A549 (cell line): ENCODE measurements at regions not wholly inside any gene's neighbourhood (a gene's known extent, or its start where the extent isn't known, plus 50 kb on each side); places are given as distances from the start of the nearest gene placed in this dataset.

Experiments
- ATAC-seq, 2 experiments: fragments of 200-7000 bp in 1 of 2; fragments of >200 bp in 1 of 2; cut with Nextera tagmentation in 1 of 2; cut with Tn5 transposase in 1 of 2; 3 replicates each; pipeline versions ENCODE4 v1.8.0 to v1.9.1; 2018 to 2020; ENCODE audit warnings: mild to moderate bottlenecking in 1 of 2, moderate library complexity in 1 of 2
- CTCF ChIA-PET: fragments of 300-600 bp; sonication (Branson Sonifier 250); formaldehyde crosslinking; extraction: SDS; loops from one replicate; lab custom pipeline; 2021; ENCODE audit warnings: antibody characterized with exemption, inconsistent platforms; lab: Yijun Ruan, JAX
- POLR2A ChIA-PET: fragments of 350-600 bp; formaldehyde crosslinking; extraction: SDS; loops from one replicate; lab custom pipeline; 2021; ENCODE audit warnings: antibody characterized with exemption, inconsistent platforms; lab: Yijun Ruan, JAX
- DNase-seq, 2 experiments: peaks; one replicate each; pipeline versions ENCODE4 v3.0.0 to v3.0.0-alpha.2; 2011 to 2016; ENCODE audit warnings: low read depth in 1 of 2, low spot score in 1 of 2
- FAIRE-seq: peaks from 2 replicates; lab custom pipeline; 2011; peaks lifted over from hg19 to GRCh38; lab: Jason Lieb, UNC
- H3K27ac ChIP-seq, 2 experiments: fragments of >200 bp; sonication (Bioruptor Twin); formaldehyde crosslinking; 3 replicates each; pipeline ENCODE4 v1.5.1; 2016 to 2017
- H3K4me1 ChIP-seq: fragments of >200 bp; sonication (Bioruptor Twin); formaldehyde crosslinking; 3 replicates; pipeline ENCODE4 v1.6.1; 2016
- H3K4me2 ChIP-seq: fragments of >200 bp; sonication (Bioruptor Twin); formaldehyde crosslinking; 3 replicates; pipeline ENCODE4 v1.6.1; 2016
- H3K4me3 ChIP-seq: fragments of >200 bp; sonication (Bioruptor Twin); formaldehyde crosslinking; 3 replicates; pipeline ENCODE4 v1.5.1; 2016
- H3K9me3 ChIP-seq: fragments of >200 bp; sonication (Bioruptor Twin); formaldehyde crosslinking; 3 replicates; pipeline ENCODE4 v1.6.1; 2016
- CHD2 ChIP-seq: fragments of 150-350 bp; IDR thresholded peaks from 2 replicates; pipeline ENCODE4 v1.6.1; 2014; ENCODE audit warnings: low read length; ENCODE audit not compliant: partially characterized antibody
- CHD4 ChIP-seq: fragments of 200-600 bp; sonication (generic); IDR thresholded peaks from 2 replicates; pipeline ENCODE4 v1.6.1; 2016; ENCODE audit warnings: antibody characterized with exemption, mild to moderate bottlenecking, borderline replicate concordance
- EHF ChIP-seq: fragments of 250-450 bp; sonication (Bioruptor Pico); IDR thresholded peaks from 2 replicates; pipeline ENCODE4 v1.5.0; 2020; ENCODE audit warnings: mild to moderate bottlenecking
- FOXS1 ChIP-seq: fragments of 250-450 bp; sonication (Bioruptor Pico); IDR thresholded peaks from 2 replicates; pipeline ENCODE4 v1.5.0; 2020; ENCODE audit warnings: mild to moderate bottlenecking, moderate library complexity
- GATA3 ChIP-seq: IDR thresholded peaks from 2 replicates; pipeline ENCODE4 v1.6.1; 2012; ENCODE audit warnings: borderline replicate concordance
- HMGXB4 ChIP-seq: fragments of 250-450 bp; sonication (Bioruptor Pico); IDR thresholded peaks from 2 replicates; pipeline ENCODE4 v1.5.0; 2021; ENCODE audit warnings: mild to moderate bottlenecking, moderate library complexity, borderline replicate concordance
- HOXB13 ChIP-seq: fragments of 250-450 bp; sonication (Bioruptor Pico); IDR thresholded peaks from 2 replicates; pipeline ENCODE4 v1.5.0; 2020; ENCODE audit warnings: low read depth, mild to moderate bottlenecking, moderate library complexity
- JUN ChIP-seq, 2 experiments: fragments of >200 bp; sonication (Bioruptor Twin); formaldehyde crosslinking; IDR thresholded peaks; 2 replicates in 1 of 2; 3 replicates in 1 of 2; pipeline ENCODE4 v1.6.1; 2016 to 2017
- KDM1A ChIP-seq: fragments of 200-600 bp; sonication (generic); IDR thresholded peaks from 2 replicates; pipeline ENCODE4 v1.6.1; 2016; ENCODE audit warnings: low read depth, mild to moderate bottlenecking
- KDM5A ChIP-seq: fragments of 200-600 bp; sonication (generic); IDR thresholded peaks from 2 replicates; pipeline ENCODE4 v1.6.1; 2016; ENCODE audit warnings: antibody characterized with exemption, mild to moderate bottlenecking
- MAFK ChIP-seq: fragments of 450-650 bp; IDR thresholded peaks from 2 replicates; pipeline ENCODE4 v1.6.1; 2014; ENCODE audit not compliant: partially characterized antibody
- NFE2L2 ChIP-seq: fragments of 150-350 bp; conservative IDR thresholded peaks from 2 replicates; pipeline ENCODE4 v1.6.1; 2014; ENCODE audit warnings: low read length
- NR3C1 ChIP-seq: fragments of >200 bp; sonication (Bioruptor Twin); formaldehyde crosslinking; IDR thresholded peaks from 3 replicates; pipeline ENCODE4 v1.6.1; 2017
- POLR2AphosphoS2 ChIP-seq: conservative IDR thresholded peaks from 2 replicates; pipeline ENCODE4 v1.6.1; 2012; ENCODE audit warnings: low read length, improper control_type of control experiment, inconsistent platforms
- RAD21 ChIP-seq, 2 experiments: fragments of >200 bp in 1 of 2; sonication (Bioruptor Twin) in 1 of 2; formaldehyde crosslinking in 1 of 2; IDR thresholded peaks in 1 of 2; conservative IDR thresholded peaks in 1 of 2; 2 replicates in 1 of 2; 3 replicates in 1 of 2; pipeline ENCODE4 v1.6.1; 2012 to 2018; ENCODE audit warnings: inconsistent platforms in 1 of 2
- RCOR1 ChIP-seq: fragments of 150-350 bp; IDR thresholded peaks from 2 replicates; pipeline ENCODE4 v1.6.1; 2014; ENCODE audit warnings: antibody characterized with exemption, low read length, low read depth
- RFX5 ChIP-seq: fragments of 450-650 bp; IDR thresholded peaks from 2 replicates; pipeline ENCODE4 v1.7.1; 2014; ENCODE audit warnings: antibody characterized with exemption, mild to moderate bottlenecking, moderate library complexity
- RNF2 ChIP-seq: fragments of 200-600 bp; sonication (generic); IDR thresholded peaks from 2 replicates; pipeline ENCODE4 v1.6.1; 2016; ENCODE audit warnings: low read depth, mild to moderate bottlenecking, antibody characterized with exemption, moderate library complexity, borderline replicate concordance
- SMC3 ChIP-seq: fragments of >200 bp; sonication (Bioruptor Twin); formaldehyde crosslinking; IDR thresholded peaks from 3 replicates; pipeline ENCODE4 v1.6.1; 2018; ENCODE audit warnings: inconsistent platforms
- SREBF2 ChIP-seq: fragments of 450-650 bp; IDR thresholded peaks from 2 replicates; pipeline ENCODE4 v1.6.1; 2014; ENCODE audit warnings: mild to moderate bottlenecking, moderate library complexity
- TFCP2L1 ChIP-seq: fragments of 250-450 bp; sonication (Bioruptor Pico); IDR thresholded peaks from 2 replicates; pipeline ENCODE4 v1.5.0; 2021; ENCODE audit warnings: mild to moderate bottlenecking
- USF2 ChIP-seq: fragments of 450-650 bp; IDR thresholded peaks from 2 replicates; pipeline ENCODE4 v1.6.1; 2014; ENCODE audit warnings: antibody characterized with exemption
- ZC3H11A ChIP-seq: fragments of 450-650 bp; IDR thresholded peaks from 2 replicates; pipeline ENCODE4 v1.6.1; 2014; ENCODE audit warnings: antibody characterized with exemption, mild to moderate bottlenecking
- ZNF302 ChIP-seq: fragments of 250-450 bp; sonication (Bioruptor Pico); IDR thresholded peaks from 2 replicates; pipeline ENCODE4 v1.9.0; 2021; ENCODE audit warnings: inconsistent platforms, mild to moderate bottlenecking, moderate library complexity
- ZSCAN20 ChIP-seq: fragments of 250-450 bp; sonication (Bioruptor Pico); IDR thresholded peaks from 2 replicates; pipeline ENCODE4 v1.8.0; 2022; ENCODE audit warnings: mild to moderate bottlenecking, moderate library complexity
- WGBS: methylation state at CpG from one replicate; pipeline ENCODE4 v1.1.6; 2017; ENCODE audit errors: missing lambda C conversion rate; 5-methylcytosine and 5-hydroxymethylcytosine counted together
- TF ChIP-seq, protein P1 (sequence below): IDR thresholded peaks from 2 replicates; pipeline ENCODE4 v1.6.1; 2012
- TF ChIP-seq, protein P2 (sequence below): fragments of 250-450 bp; sonication (Bioruptor Pico); IDR thresholded peaks from 2 replicates; pipeline ENCODE4 v1.5.0; 2020; ENCODE audit warnings: low read depth, mild to moderate bottlenecking, moderate library complexity
- TF ChIP-seq, protein P3 (sequence below): fragments of >200 bp; sonication (Bioruptor Twin); formaldehyde crosslinking; IDR thresholded peaks from 3 replicates; pipeline ENCODE4 v1.5.1; 2016

- ChIA-PET POLR2A (no interaction called here), CTCF (no interaction called here)
- H3K9me3 ChIP-seq: no peaks in the 10 kb centered on the region; the same call in 1 of the 3 replicates
- H3K4me3 ChIP-seq: no peak overlapping the region
- no peak overlapping the region for H3K27ac ChIP-seq
- FAIRE-seq (no peak), ATAC-seq (no peak), DNase-seq (no peak)
- TF ChIP-seq HMGXB4: no peak
- no peaks in the 10 kb centered on the region for H3K4me1 ChIP-seq
- WGBS: 66% methylated on average over 7 of the region's 7 CpGs
- H3K4me2 ChIP-seq: no peak overlapping the region
Observed at GRCh38 chr10:42963312-42963711, 113.6 kb upstream of the RET start.

- WGBS: 42% methylated on average over 2 of the region's 3 CpGs
- no peak overlapping the region for H3K4me2 ChIP-seq
- no peak for FAIRE-seq
- DNase-seq: no peak
- H3K4me1 ChIP-seq: no peaks in the 10 kb centered on the region
- TF ChIP-seq MAFK (no peak), HMGXB4 (no peak), HOXB13 (no peak), KDM5A (no peak), JUN (IDR thresholded peaks at IDR 0.05) (no peak), SREBF2 (no peak), NFE2L2 (no peak), EHF (CRISPR knock-in tag) (no peak), NR3C1 (no peak), KDM1A (no peak), TFCP2L1 (CRISPR knock-in tag) (no peak), GATA3 (no peak), CHD2 (no peak)
- TF ChIP-seq, protein P1, sequence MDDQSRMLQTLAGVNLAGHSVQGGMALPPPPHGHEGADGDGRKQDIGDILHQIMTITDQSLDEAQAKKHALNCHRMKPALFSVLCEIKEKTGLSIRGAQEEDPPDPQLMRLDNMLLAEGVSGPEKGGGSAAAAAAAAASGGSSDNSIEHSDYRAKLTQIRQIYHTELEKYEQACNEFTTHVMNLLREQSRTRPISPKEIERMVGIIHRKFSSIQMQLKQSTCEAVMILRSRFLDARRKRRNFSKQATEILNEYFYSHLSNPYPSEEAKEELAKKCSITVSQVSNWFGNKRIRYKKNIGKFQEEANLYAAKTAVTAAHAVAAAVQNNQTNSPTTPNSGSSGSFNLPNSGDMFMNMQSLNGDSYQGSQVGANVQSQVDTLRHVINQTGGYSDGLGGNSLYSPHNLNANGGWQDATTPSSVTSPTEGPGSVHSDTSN: no peak
- TF ChIP-seq, protein P2, sequence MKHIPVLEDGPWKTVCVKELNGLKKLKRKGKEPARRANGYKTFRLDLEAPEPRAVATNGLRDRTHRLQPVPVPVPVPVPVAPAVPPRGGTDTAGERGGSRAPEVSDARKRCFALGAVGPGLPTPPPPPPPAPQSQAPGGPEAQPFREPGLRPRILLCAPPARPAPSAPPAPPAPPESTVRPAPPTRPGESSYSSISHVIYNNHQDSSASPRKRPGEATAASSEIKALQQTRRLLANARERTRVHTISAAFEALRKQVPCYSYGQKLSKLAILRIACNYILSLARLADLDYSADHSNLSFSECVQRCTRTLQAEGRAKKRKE (CRISPR knock-in tag): no peak
- H3K4me3 ChIP-seq: no peak overlapping the region
- ATAC-seq: no peak
- CTCF ChIA-PET: no interaction called here
- H3K27ac ChIP-seq: no peak overlapping the region
- POLR2A ChIA-PET: no interaction called here
- H3K9me3 ChIP-seq: no peaks in the 10 kb centered on the region
Observed at GRCh38 chr10:42969147-42969546, 107.7 kb upstream of the RET start.

- ChIA-PET POLR2A (no interaction called here), CTCF (interaction anchor here (0.9 kb wide), 1 partner anchor 14 kb away, joined by 3 read pairs; no protein-coding TSS in a partner anchor)
- FAIRE-seq: no peak
- Histone ChIP-seq H3K4me3 (no peak overlapping the region), H3K4me2 (no peak overlapping the region), H3K4me1 (no peaks in the 10 kb centered on the region)
- ATAC-seq: no peak
- TF ChIP-seq ZSCAN20 (CRISPR knock-in tag) (no peak), CHD4 (no peak), RNF2 (no peak), RAD21 (conservative IDR thresholded peaks at IDR 0.05 in 1 of 2, IDR thresholded peaks at IDR 0.05 in 1 of 2) (no peak), CHD2 (no peak), JUN (IDR thresholded peaks at IDR 0.05) (no peak), USF2 (no peak), MAFK (no peak), RFX5 (no peak), RCOR1 (no peak), ZC3H11A (no peak), POLR2AphosphoS2 (no peak), ZNF302 (CRISPR knock-in tag) (no peak), FOXS1 (CRISPR knock-in tag) (no peak), KDM5A (no peak), SMC3 (no peak)
- TF ChIP-seq, protein P3, sequence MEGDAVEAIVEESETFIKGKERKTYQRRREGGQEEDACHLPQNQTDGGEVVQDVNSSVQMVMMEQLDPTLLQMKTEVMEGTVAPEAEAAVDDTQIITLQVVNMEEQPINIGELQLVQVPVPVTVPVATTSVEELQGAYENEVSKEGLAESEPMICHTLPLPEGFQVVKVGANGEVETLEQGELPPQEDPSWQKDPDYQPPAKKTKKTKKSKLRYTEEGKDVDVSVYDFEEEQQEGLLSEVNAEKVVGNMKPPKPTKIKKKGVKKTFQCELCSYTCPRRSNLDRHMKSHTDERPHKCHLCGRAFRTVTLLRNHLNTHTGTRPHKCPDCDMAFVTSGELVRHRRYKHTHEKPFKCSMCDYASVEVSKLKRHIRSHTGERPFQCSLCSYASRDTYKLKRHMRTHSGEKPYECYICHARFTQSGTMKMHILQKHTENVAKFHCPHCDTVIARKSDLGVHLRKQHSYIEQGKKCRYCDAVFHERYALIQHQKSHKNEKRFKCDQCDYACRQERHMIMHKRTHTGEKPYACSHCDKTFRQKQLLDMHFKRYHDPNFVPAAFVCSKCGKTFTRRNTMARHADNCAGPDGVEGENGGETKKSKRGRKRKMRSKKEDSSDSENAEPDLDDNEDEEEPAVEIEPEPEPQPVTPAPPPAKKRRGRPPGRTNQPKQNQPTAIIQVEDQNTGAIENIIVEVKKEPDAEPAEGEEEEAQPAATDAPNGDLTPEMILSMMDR: no peak
- TF ChIP-seq, all 56 proteins: peak for 0
- Histone ChIP-seq H3K9me3 (no peaks in the 10 kb centered on the region), H3K27ac (no peak overlapping the region)
- WGBS: 54% methylated on average over 3 of the region's 6 CpGs
- no peak for DNase-seq
Observed at GRCh38 chr10:42969909-42970308, 107.0 kb upstream of the RET start.
